ENCODE measurements at regions not wholly inside any gene's neighbourhood (a gene's known extent, or its start where the extent isn't known, plus 50 kb on each side); places are given as distances from the start of the nearest gene placed in this dataset.

- no peak for TF ChIP-seq EZH2phosphoT487 (IDR thresholded peaks at IDR 0.05; ENCODE audit: low read depth)
- no peak for TF ChIP-seq CTCF (IDR thresholded peaks at IDR 0.05; ENCODE audit: low read depth, low read length)
- Histone ChIP-seq H3K27ac (ENCODE audit: low read length) (no peak overlapping the region), H2AFZ (ENCODE audit: low read depth, low read length) (no peak overlapping the region), H3K4me3 (ENCODE audit: low read length) (no peak overlapping the region), H3K4me1 (ENCODE audit: low read length) (no peaks in the 10 kb centered on the region), H4K20me1 (ENCODE audit: insufficient read depth, low read length) (no peaks in the 10 kb centered on the region), H3K9me3 (ENCODE audit: insufficient read depth, low read length) (peaks cover 5% of the 10 kb centered on the region; the same call in 1 of the 2 replicates), H3K9ac (ENCODE audit: low read length) (no peak overlapping the region), H3K79me2 (ENCODE audit: low read length) (no peaks in the 10 kb centered on the region), H3K4me2 (ENCODE audit: low read length) (no peak overlapping the region), H3K36me3 (replicated peaks; ENCODE audit: low read depth, low read length) (no peaks in the 10 kb centered on the region), H3K27me3 (ENCODE audit: low read depth, low read length) (peaks cover 5% of the 10 kb centered on the region)
Measured at GRCh38 chr2:10252661-10253060, 50.0 kb upstream of the HPCAL1 start.

Measured in OCI-LY3 (cell line).